ENCODE measurements at regions not wholly inside any gene's neighbourhood (a gene's known extent, or its start where the extent isn't known, plus 50 kb on each side); places are given as distances from the start of the nearest gene placed in this dataset.

DNA sequence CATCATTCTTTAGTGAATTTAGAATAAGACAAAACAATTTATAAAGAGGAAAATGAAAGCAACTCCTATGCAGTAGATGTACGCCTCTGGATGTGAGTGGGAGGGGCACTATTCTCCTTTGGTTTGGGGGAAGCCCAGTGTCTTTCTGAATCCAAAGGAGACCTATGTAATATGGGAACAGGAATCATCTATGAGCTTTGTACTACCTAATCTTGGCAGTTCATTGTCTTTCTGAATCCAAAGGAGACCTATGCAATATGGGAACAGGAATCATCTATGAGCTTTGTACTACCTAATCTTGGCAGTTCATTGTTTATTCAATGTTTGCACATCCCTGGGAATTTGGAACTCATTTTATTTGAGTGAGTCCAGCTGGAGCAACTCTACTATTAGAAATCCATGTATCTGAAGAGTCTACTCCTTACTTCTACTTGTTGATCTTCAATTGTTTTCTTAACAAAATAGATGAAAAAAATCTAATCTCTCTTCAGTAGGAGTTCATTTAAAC, 401.1 kb upstream of the LRATD1 start:
- Histone ChIP-seq H3K56ac (replicated peaks; ENCODE audit: insufficient read length, low read depth, low read length) (no peak overlapping the region), H2AFZ (ENCODE audit: low read length) (no peak overlapping the region), H3K9ac (replicated peaks in 1 of 4; ENCODE audit: extremely low read depth in 1 of 4, low read depth in 3 of 4, low read length in 3 of 4) (no peak overlapping the region), H3K79me1 (ENCODE audit: low read depth, low read length) (no peaks in the 10 kb centered on the region), H4K91ac (replicated peaks; ENCODE audit: insufficient read length, low read length) (no peak overlapping the region), H3K4ac (replicated peaks; ENCODE audit: insufficient read length, low read depth, low read length) (no peak overlapping the region), H3K4me3 (ENCODE audit: extremely low read depth in 1 of 4, insufficient read depth in 2 of 4, low read depth in 3 of 4, low read length in 4 of 4) (peak overlapping the region in 1 of 4 experiments; percentile 12; a peak in 1 of 8 replicates), H2AK5ac (ENCODE audit: low read depth, low read length) (no peak overlapping the region), H3K23me2 (ENCODE audit: low read depth, low read length) (no peaks in the 10 kb centered on the region), H2BK120ac (replicated peaks; ENCODE audit: low read depth, low read length) (no peak overlapping the region), H4K5ac (ENCODE audit: insufficient read length, low read depth, low read length) (no peak overlapping the region), H3K27me3 (replicated peaks in 1 of 4; ENCODE audit: control insufficient read depth in 3 of 4, extremely low read depth in 1 of 4, insufficient read depth in 3 of 4, low read length in 3 of 4) (peaks cover 0 to 5% (median 0%) of the 10 kb centered on the region in 4 experiments; a peak in 2 of 7 replicates), H4K20me1 (replicated peaks in 1 of 2; ENCODE audit: control insufficient read depth in 1 of 2, insufficient read depth in 2 of 2, low read length in 2 of 2) (no peaks in the 10 kb centered on the region), H2BK15ac (ENCODE audit: low read length) (no peak overlapping the region), H3K27ac (ENCODE audit: low read depth, low read length) (no peak overlapping the region), H3K4me1 (replicated peaks in 1 of 4; ENCODE audit: control insufficient read depth in 3 of 4, insufficient read depth in 4 of 4, low read length in 3 of 4) (peaks cover 0 to 11% (median 8%) of the 10 kb centered on the region in 4 experiments; a peak in 5 of 7 replicates), H2BK12ac (ENCODE audit: low read depth, low read length) (no peak overlapping the region), H3K9me3 (ENCODE audit: insufficient read depth in 2 of 2, low read depth in 1 of 2, low read length in 1 of 2) (0 out of 4 replicates have a peak, but pooled peaks cover 0 to 2% of the 10 kb centered on the region in 2 experiments), H4K8ac (ENCODE audit: extremely low read depth, insufficient read depth, low read length) (no peak overlapping the region), H3K36me3 (ENCODE audit: control insufficient read depth in 2 of 4, insufficient read depth in 4 of 4, low read length in 3 of 4) (no peaks in the 10 kb centered on the region), H3K18ac (ENCODE audit: extremely low read depth, low read length) (no peak overlapping the region), H2BK5ac (ENCODE audit: low read depth, low read length) (no peak overlapping the region; the same call in 1 of the 2 replicates), H3K14ac (ENCODE audit: insufficient read length) (no peak overlapping the region), H3K4me2 (ENCODE audit: insufficient read depth in 1 of 2, low read depth in 2 of 2, low read length in 2 of 2) (no peak overlapping the region; a peak in 1 of 4 replicates), H3K23ac (ENCODE audit: insufficient read length) (no peak overlapping the region), H2BK20ac (ENCODE audit: low read length) (no peak overlapping the region), H3K79me2 (ENCODE audit: control insufficient read depth in 1 of 2, insufficient read depth in 2 of 2, low read length in 2 of 2) (no peaks in the 10 kb centered on the region)
- 86% methylated on average over 1 of the region's 1 CpG; no CpG with 5 or more reads in 1 of the 2 experiments for WGBS, 2 experiments (ENCODE audit: extremely low coverage in 1 of 2, insufficient coverage in 1 of 2, insufficient read length in 1 of 2, insufficient replicate concordance in 2 of 2, low coverage in 1 of 2, low lambda C conversion rate in 2 of 2, missing lambda C conversion rate in 1 of 2)
- DNase-seq (ENCODE audit: low read depth in 1 of 2, low spot score in 2 of 2), result no peak
- ChIA-PET CTCF (ENCODE audit: partially characterized antibody) (no interaction called here), POLR2A (ENCODE audit: partially characterized antibody) (no interaction called here)
- no peak for FAIRE-seq
- TF ChIP-seq MAFK (IDR thresholded peaks at IDR 0.05; ENCODE audit: low read depth, low read length) (no peak), CTBP2 (IDR thresholded peaks at IDR 0.05; ENCODE audit: borderline replicate concordance, insufficient read depth, insufficient read length, low read length) (no peak), POU5F1 (IDR thresholded peaks at IDR 0.05; ENCODE audit: low read depth, low read length) (no peak), NRF1 (IDR thresholded peaks at IDR 0.05; ENCODE audit: low read depth, low read length) (no peak), CREB1 (IDR thresholded peaks at IDR 0.05) (no peak), EZH2 (IDR thresholded peaks at IDR 0.05; ENCODE audit: low read depth, low read length, severe bottlenecking) (no peak), TAF7 (optimal IDR thresholded peaks at IDR 0.05; ENCODE audit: borderline replicate concordance, low read depth, low read length) (no peak), ATF2 (IDR thresholded peaks at IDR 0.05; ENCODE audit: low read length) (no peak), BCL11A (IDR thresholded peaks at IDR 0.05; ENCODE audit: low read depth in 2 of 2, low read length in 2 of 2) (no peak), ZNF274 (IDR thresholded peaks at IDR 0.05; ENCODE audit: borderline replicate concordance, extremely low read depth, low read length) (no peak), RAD21 (IDR thresholded peaks at IDR 0.05 in 1 of 2, conservative IDR thresholded peaks at IDR 0.05 in 1 of 2; ENCODE audit: low read depth in 2 of 2, low read length in 2 of 2) (no peak), RFX5 (IDR thresholded peaks at IDR 0.05; ENCODE audit: borderline replicate concordance, low read depth, low read length) (no peak)

All from H1 (cell line).